D721Med (cell line): ENCODE measurements at regions not wholly inside any gene's neighbourhood (a gene's known extent, or its start where the extent isn't known, plus 50 kb on each side); places are given as distances from the start of the nearest gene placed in this dataset.

Source experiments
- DNase-seq: peaks from one replicate; pipeline ENCODE4 v3.0.0; 2011; ENCODE audit warnings: low spot score; ENCODE audit not compliant: insufficient read length
- FAIRE-seq: peaks from 2 replicates; lab custom pipeline; 2011; peaks lifted over from hg19 to GRCh38; lab: Jason Lieb, UNC
- CTCF ChIP-seq: IDR thresholded peaks from 2 replicates; pipeline ENCODE4 v1.5.1; 2012; ENCODE audit warnings: mild to moderate bottlenecking, control low read depth; ENCODE audit not compliant: insufficient read depth; ENCODE audit errors: missing control alignments

GRCh38 chr13:44014501-44014900 lies 134.8 kb downstream of the LACC1 start:
- no peak for DNase-seq
- no peak for TF ChIP-seq CTCF
- FAIRE-seq, result no peak

GRCh38 chr13:44015118-44015517 lies 135.4 kb downstream of the LACC1 start:
- no peak for FAIRE-seq
- TF ChIP-seq CTCF, result no peak
- no peak for DNase-seq

GRCh38 chr13:44015811-44016210 lies 136.1 kb downstream of the LACC1 start:
- TF ChIP-seq CTCF, result no peak
- DNase-seq (no peak), FAIRE-seq (no peak)

GRCh38 chr13:44017756-44018309 lies 138.1 kb downstream of the LACC1 start:
- FAIRE-seq, result no peak
- TF ChIP-seq CTCF, result no peak
- no peak for DNase-seq

GRCh38 chr13:44019651-44020050 lies 139.9 kb downstream of the LACC1 start:
- no peak for FAIRE-seq
- TF ChIP-seq CTCF, result no peak

GRCh38 chr13:44021422-44021821 lies 141.7 kb downstream of the LACC1 start:
- DNase-seq (no peak), FAIRE-seq (no peak)
- TF ChIP-seq CTCF, result no peak

More at GRCh38 chr13:44019651-44020050, 139.9 kb downstream of the LACC1 start:
- no peak for DNase-seq

- DNase-seq, result no peak
Measured at GRCh38 chr13:44022196-44022595, 142.5 kb downstream of the LACC1 start.

More at GRCh38 chr13:44022196-44022595, 142.5 kb downstream of the LACC1 start:
- no peak for TF ChIP-seq CTCF
- FAIRE-seq, result no peak
